HAP-1 (cell line): ENCODE measurements at regions not wholly inside any gene's neighbourhood (a gene's known extent, or its start where the extent isn't known, plus 50 kb on each side); places are given as distances from the start of the nearest gene placed in this dataset.

Experiments
- DNase-seq, 2 experiments: peaks; one replicate each; pipeline ENCODE4 v3.0.0-alpha.2; 2016 to 2020; ENCODE audit warnings: low spot score in 2 of 2
- H3K27me3 ChIP-seq: fragments of 250-450 bp; sonication (Bioruptor Pico); 2 replicates; pipeline ENCODE4 v1.5.1; 2020; ENCODE audit warnings: low read depth, mild to moderate bottlenecking, moderate library complexity
- H3K36me3 ChIP-seq: fragments of 250-450 bp; sonication (Bioruptor Pico); replicated peaks from 2 replicates; pipeline ENCODE4 v1.5.1; 2020; ENCODE audit warnings: mild to moderate bottlenecking
- H3K4me1 ChIP-seq: fragments of 250-450 bp; sonication (Bioruptor Pico); 2 replicates; pipeline ENCODE4 v1.5.1; 2020; ENCODE audit warnings: mild to moderate bottlenecking
- H3K4me3 ChIP-seq: fragments of 250-450 bp; sonication (Bioruptor Pico); 2 replicates; pipeline ENCODE4 v1.5.1; 2020; ENCODE audit warnings: mild to moderate bottlenecking, moderate library complexity
- H3K9me3 ChIP-seq: fragments of 250-450 bp; sonication (Bioruptor Pico); 2 replicates; pipeline ENCODE4 v1.5.1; 2020; ENCODE audit warnings: mild to moderate bottlenecking, moderate library complexity
- in situ Hi-C: fragments of 300-500 bp; cut with MboI; formaldehyde crosslinking; loops from 3 replicates; pipeline ENCODE4 v1.14.3; 2020; ENCODE audit warnings: low sequenced_read_pairs, inconsistent platforms, mixed read lengths

DNA sequence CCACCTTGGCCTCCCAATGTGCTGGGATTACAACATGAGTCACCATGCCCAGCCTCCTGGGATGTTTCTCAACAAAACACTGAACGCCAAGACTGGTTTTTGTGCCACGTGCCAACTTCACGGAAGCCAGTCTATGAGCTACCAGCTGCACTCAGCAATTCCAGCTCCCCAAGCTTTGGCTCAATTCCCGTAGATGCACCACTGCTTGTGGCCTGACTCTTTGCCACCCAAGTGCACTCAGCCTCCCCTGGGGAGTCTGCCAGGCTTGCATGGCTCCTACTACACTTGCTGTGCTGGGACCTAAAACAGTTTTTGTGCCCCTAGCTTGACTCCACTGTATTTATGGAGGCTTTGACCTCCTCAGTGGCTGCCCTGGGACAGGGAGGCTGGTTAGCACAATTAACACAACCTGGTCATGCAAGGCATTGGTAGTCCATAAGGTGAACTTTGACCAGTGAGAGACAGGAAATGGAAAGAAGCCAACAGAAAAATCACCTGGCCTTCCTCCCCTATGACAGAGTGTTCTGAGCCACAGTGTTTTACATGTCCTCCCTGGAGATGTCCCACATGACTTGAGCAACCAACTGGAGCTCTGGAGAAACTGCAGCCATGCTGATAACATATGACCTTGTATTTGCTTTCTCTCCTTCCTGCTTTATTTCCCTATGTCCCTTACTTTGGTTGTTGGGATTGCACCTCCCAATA, 1173.1 kb downstream of the UQCRFS1 start:
- no peaks in the 10 kb centered on the region for H3K36me3 ChIP-seq
- H3K4me3 ChIP-seq, result no peak overlapping the region
- no peak for DNase-seq
- in situ Hi-C loops, result no loop called here
- H3K9me3 ChIP-seq, result no peaks in the 10 kb centered on the region
- no peaks in the 10 kb centered on the region for H3K27me3 ChIP-seq
- no peaks in the 10 kb centered on the region for H3K4me1 ChIP-seq

DNA sequence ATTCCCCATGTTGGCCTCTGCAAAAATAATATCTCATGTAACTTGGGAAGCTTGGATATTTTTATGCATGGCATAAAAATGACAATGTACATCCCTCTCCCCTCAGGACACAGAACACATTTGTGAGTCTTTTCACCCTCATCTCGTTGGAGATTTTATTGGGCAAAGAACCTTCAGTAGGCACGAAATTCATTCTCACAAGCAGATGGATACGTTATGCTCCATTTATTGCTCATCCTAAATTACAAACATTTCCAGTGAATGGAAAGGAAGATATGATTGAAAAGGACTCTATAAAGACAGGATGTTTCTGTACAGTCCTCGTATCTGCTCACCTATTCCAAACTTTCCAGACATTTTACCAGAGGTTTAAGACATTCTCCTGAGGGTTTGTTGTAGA, 1175.8 kb downstream of the UQCRFS1 start:
- DNase-seq, result no peak
- H3K4me3 ChIP-seq, result no peak overlapping the region
- in situ Hi-C loops, result no loop called here
- no peaks in the 10 kb centered on the region for H3K27me3 ChIP-seq
- no peaks in the 10 kb centered on the region for H3K4me1 ChIP-seq
- H3K9me3 ChIP-seq, result no peaks in the 10 kb centered on the region
- no peaks in the 10 kb centered on the region for H3K36me3 ChIP-seq

DNA sequence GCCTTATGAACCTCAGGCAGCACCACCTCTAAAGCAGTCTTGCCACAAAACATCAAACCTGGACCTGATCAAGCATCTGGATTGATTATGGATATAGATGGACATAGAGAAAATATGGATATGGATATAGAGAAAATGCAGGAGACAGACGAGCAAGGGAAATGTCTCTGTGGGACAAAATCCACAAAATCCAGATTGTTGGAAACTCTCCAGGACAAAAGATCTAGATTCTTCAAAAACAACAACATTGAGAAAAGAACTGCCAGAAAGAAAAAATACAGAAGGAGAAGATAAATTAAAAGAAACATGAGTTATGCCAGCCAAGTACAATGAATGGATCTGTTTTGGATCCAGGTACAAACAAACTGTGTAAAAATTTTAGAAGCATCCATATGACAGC, 1176.5 kb downstream of the UQCRFS1 start:
- Histone ChIP-seq H3K4me1 (no peaks in the 10 kb centered on the region), H3K4me3 (no peak overlapping the region), H3K9me3 (no peaks in the 10 kb centered on the region), H3K27me3 (no peaks in the 10 kb centered on the region), H3K36me3 (no peaks in the 10 kb centered on the region)
- DNase-seq, result no peak
- in situ Hi-C loops, result no loop called here

DNA sequence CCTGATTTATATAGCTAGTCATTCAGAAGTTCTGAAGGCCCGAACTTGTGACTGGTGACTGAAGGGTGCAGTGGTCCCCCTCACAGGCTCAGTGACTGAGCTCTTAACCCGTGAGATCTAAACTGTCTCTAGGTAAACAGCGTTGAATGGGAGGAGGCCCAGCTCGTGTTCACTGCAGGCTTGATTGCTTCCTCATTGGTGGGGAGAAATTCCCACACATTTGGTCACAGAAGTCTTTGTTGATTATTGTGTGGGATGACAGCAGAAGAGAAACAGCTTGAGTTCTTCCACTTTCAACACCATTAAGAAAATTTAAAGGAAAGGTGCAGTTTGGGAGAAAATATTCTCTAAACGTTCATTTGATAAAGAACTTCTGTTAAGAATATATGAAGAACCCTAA, 1178.0 kb downstream of the UQCRFS1 start:
- no peaks in the 10 kb centered on the region for H3K4me1 ChIP-seq
- H3K9me3 ChIP-seq, result no peaks in the 10 kb centered on the region
- H3K36me3 ChIP-seq, result no peaks in the 10 kb centered on the region
- H3K4me3 ChIP-seq, result no peak overlapping the region
- in situ Hi-C loops, result no loop called here
- H3K27me3 ChIP-seq, result no peaks in the 10 kb centered on the region
- DNase-seq, result no peak

DNA sequence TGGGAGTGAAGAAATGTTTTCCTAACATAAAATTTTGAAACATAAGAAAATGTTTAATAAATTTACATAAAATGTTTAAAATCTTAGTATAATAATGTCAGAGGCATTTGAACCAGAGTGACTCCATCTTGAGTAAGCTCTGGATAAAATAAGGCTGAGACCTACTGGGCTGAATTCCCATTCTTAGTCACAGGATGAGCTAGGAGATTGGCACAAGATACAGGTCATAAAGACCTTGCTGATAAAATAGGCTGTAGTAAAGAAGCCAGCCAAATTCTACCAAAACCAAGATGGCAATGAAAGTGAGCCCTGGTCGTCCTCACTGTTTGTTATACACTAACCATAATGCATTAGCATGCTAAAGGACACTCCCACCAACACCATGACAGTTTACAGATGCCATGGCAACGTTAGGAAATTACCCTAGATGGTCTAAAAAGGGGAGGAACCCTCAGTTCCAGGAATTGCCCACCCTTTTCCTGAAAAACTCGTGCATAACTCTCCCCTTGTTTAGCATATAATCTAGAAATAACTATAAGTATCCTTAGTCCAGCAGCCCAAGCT, 1184.0 kb downstream of the UQCRFS1 start:
- DNase-seq, result no peak

DNA sequence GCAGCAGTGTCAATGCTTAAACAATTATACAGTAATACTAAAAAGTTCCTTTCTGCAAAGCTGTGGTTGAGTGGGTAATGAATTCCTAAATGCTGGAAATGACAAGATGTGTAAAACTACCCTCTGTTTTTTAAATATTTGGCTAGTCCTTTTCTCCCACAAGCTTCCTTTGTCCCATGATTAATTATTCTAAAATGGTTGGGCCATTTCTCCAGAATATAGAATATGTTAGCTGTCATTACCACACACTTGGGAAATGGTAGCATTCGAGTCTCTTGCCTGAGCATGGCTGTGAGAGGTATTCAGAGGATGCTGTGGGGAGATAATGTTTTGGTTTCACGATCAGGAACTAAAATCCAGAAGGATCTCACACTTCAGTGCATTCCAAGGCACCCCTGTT, 1185.8 kb downstream of the UQCRFS1 start:
- H3K4me3 ChIP-seq, result no peak overlapping the region
- no peaks in the 10 kb centered on the region for H3K4me1 ChIP-seq
- H3K27me3 ChIP-seq, result no peaks in the 10 kb centered on the region
- H3K9me3 ChIP-seq, result no peaks in the 10 kb centered on the region
- no peaks in the 10 kb centered on the region for H3K36me3 ChIP-seq
- in situ Hi-C loops, result no loop called here
- DNase-seq, result no peak

More for the DNA sequence above, 1184.0 kb downstream of the UQCRFS1 start:
- H3K27me3 ChIP-seq, result no peaks in the 10 kb centered on the region
- H3K4me1 ChIP-seq, result no peaks in the 10 kb centered on the region
- in situ Hi-C loops, result no loop called here
- no peak overlapping the region for H3K4me3 ChIP-seq
- H3K9me3 ChIP-seq, result no peaks in the 10 kb centered on the region
- H3K36me3 ChIP-seq, result no peaks in the 10 kb centered on the region

DNA sequence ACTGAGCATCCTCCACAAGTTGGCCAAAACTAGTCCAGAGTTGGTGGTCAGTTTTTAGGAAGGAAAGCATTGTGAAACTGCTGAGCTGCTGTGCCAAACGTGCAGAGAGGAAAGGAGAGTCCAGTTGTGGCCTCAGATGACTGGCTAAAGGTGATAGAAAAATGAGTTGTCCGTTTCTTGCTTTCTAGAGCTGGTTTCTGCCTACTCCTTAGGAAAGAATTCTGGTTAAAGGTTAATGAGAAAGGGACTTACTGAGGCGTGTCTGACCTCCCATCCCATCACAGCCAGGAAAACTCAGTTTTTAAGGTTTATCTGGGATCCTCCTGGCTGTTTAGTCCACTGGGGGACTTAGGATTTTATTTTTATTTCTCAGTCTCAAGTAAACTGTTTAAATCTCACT, 1186.3 kb downstream of the UQCRFS1 start:
- no peaks in the 10 kb centered on the region for H3K27me3 ChIP-seq
- in situ Hi-C loops, result no loop called here

DNA sequence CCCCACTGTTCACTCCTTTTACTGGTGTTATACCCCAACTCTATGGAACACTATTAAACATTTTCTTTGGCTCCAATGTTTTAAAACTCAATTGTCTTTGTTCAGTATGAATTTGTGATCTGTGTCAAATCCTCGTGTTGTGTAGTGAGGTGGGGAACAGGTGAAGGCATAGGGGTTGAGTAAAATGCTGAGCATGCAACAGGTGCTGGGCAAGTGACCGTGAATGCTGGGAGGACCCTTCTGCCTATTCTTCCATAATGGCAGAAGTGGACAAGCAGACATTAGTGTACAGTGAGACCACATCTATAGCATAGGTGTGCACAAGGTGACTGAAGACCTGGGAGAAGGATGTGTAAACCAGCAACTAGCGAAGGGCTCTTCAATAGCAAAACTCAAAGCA, 1188.0 kb downstream of the UQCRFS1 start:
- in situ Hi-C loops, result no loop called here

More for the DNA sequence above, 1186.3 kb downstream of the UQCRFS1 start:
- Histone ChIP-seq H3K4me1 (no peaks in the 10 kb centered on the region), H3K4me3 (no peak overlapping the region), H3K9me3 (no peaks in the 10 kb centered on the region), H3K36me3 (no peaks in the 10 kb centered on the region)
- DNase-seq, result no peak

DNA sequence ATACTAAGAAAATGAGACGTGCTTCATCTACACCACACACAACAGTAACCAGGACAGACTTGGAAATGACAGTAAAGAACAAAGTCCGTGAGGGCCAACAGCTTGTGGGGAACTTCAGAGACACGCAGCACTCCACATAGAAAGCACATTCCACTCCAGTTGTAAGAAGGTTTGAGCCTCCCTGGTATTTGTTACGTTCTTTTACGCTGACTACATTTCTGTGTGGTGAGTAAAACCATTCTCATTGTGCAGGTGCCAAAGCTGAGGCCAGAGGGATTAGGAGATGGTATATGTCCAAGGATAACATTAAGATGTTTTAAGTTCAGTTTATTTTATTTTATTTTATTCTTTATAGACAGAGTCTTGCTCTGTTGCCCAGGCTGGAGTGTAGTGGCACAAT, 1189.9 kb downstream of the UQCRFS1 start:
- no peaks in the 10 kb centered on the region for H3K27me3 ChIP-seq
- H3K9me3 ChIP-seq, result no peaks in the 10 kb centered on the region
- in situ Hi-C loops, result no loop called here
- H3K4me3 ChIP-seq, result no peak overlapping the region
- DNase-seq, result no peak
- H3K36me3 ChIP-seq, result no peaks in the 10 kb centered on the region
- H3K4me1 ChIP-seq, result no peaks in the 10 kb centered on the region

More for the DNA sequence above, 1188.0 kb downstream of the UQCRFS1 start:
- H3K4me3 ChIP-seq, result no peak overlapping the region
- H3K4me1 ChIP-seq, result no peaks in the 10 kb centered on the region
- no peak for DNase-seq
- H3K9me3 ChIP-seq, result no peaks in the 10 kb centered on the region
- H3K27me3 ChIP-seq, result no peaks in the 10 kb centered on the region
- no peaks in the 10 kb centered on the region for H3K36me3 ChIP-seq

DNA sequence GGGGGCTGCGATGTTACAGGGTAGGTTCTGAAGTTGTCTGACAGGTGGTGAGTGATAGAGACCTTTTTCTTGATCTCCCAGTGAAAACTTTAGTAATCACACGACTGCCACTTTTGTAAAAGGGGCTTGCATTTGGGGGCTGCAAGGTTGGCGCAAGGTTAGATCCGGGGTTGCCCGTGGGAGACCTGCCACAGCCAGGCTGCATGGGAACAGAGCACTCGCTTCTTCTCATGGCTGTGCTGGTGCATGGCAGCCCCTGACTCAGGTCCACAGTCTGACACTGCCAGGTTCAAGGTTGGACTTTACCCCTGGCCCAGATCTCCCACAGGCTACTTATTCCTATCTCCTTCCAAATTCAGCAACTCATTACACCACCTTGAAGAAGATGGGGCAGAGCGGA, 1190.4 kb downstream of the UQCRFS1 start:
- Histone ChIP-seq H3K27me3 (no peaks in the 10 kb centered on the region), H3K9me3 (no peaks in the 10 kb centered on the region), H3K4me3 (no peak overlapping the region), H3K36me3 (no peaks in the 10 kb centered on the region), H3K4me1 (no peaks in the 10 kb centered on the region)
- no peak for DNase-seq
- in situ Hi-C loops, result no loop called here

DNA sequence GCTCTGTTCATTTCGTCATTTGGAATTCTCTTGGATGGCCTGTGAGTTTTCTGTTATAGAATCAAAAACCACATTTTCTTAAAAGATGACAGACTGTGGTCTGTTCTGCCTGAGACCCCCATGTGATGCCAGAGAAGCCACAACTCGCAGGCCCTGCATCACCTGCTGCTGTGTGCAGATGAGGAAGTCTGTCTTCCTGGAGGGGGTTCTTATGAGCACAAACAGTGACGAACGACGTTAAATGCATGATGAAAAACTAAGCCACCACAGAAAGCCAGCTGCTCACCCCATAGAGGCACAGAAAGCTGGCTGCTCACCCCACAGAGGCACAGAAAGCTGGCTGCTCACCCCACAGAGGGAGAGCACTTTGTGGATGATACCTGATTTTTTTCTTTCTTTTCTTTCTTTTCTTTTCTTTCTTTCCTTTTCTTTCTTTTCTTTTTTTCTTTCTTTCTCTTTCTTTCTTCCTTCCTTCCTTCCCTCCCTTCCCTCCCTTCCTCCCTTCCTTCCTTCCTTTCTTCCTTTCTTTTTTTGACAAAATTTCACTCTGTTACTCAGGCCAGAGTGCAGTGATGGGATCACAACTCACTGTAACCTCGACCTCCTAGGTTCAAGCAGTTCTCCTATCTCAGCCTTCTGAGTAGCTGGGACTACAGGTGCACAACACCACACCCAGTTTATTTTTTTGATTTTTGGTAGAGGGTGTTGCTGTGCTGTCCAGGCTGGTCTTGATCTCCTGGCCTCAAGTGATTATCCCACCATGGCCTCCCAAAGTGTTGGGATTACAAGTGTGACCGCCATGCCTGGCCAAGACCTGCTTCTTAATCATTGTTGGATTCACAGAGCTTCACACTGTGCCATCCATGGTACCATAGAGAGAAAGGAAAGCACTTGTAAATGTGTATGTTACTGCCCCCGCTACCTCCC, 1191.4 kb downstream of the UQCRFS1 start:
- in situ Hi-C loops, result no loop called here
- H3K27me3 ChIP-seq, result no peaks in the 10 kb centered on the region
- DNase-seq, result no peak
- no peaks in the 10 kb centered on the region for H3K36me3 ChIP-seq
- H3K4me3 ChIP-seq, result no peak overlapping the region
- H3K4me1 ChIP-seq, result no peaks in the 10 kb centered on the region
- no peaks in the 10 kb centered on the region for H3K9me3 ChIP-seq

DNA sequence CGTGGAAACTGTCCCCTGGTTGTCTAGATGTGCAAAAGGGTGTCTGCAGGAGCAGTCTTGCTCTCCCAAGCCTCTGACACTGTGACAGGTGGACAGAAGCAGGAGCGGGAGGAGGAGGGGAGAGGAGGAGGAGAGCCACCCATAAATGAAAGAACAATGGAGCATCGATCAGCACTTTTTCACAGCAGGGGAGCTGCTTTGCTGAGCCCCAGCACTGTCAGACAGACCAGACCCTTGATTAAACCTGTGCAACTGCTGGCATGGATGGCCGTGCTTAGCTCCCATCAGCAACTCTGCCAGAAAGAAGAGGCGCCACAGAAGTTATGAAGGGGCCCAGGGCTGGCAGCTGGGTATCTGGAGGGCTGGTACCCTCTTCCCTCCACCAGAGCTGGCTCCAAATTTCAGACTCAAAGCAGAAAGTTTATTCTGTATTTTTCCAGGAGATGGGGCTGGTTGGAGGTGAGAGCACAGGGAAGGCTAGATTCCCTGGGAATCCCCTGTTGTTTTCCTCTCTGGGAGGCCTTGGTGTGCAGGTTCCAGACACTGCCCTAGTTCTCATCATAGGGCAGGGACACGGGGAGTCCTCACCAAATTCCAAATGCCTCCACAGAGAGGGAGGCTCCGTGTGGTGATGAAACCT, 1192.2 kb downstream of the UQCRFS1 start:
- no peak for DNase-seq
- in situ Hi-C loops, result no loop called here
- H3K27me3 ChIP-seq, result no peaks in the 10 kb centered on the region
- H3K4me1 ChIP-seq, result no peaks in the 10 kb centered on the region
- H3K9me3 ChIP-seq, result no peaks in the 10 kb centered on the region
- H3K4me3 ChIP-seq, result no peak overlapping the region
- H3K36me3 ChIP-seq, result no peaks in the 10 kb centered on the region

DNA sequence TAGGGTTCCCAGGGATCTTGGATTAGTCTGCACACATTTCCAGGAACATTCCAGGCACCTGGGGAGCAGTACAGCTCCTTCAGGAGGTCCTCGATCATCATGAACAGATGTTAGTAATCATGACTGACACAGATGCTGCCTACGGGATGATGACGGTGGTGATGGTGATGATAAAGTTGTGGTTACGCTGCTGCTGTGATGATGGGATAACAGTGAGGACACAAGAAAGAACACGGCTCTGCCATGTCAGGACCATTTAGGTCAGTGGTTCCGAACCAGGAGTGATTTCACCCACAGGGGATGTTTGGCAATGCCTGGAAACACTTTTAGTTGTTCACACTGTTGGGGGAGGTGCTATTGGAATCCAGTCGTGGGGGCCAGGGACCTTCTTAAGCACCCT, 1193.0 kb downstream of the UQCRFS1 start:
- H3K36me3 ChIP-seq, result no peaks in the 10 kb centered on the region
- no peak for DNase-seq
- in situ Hi-C loops, result no loop called here
- H3K4me3 ChIP-seq, result no peak overlapping the region
- H3K9me3 ChIP-seq, result no peaks in the 10 kb centered on the region
- no peaks in the 10 kb centered on the region for H3K27me3 ChIP-seq
- H3K4me1 ChIP-seq, result no peaks in the 10 kb centered on the region

DNA sequence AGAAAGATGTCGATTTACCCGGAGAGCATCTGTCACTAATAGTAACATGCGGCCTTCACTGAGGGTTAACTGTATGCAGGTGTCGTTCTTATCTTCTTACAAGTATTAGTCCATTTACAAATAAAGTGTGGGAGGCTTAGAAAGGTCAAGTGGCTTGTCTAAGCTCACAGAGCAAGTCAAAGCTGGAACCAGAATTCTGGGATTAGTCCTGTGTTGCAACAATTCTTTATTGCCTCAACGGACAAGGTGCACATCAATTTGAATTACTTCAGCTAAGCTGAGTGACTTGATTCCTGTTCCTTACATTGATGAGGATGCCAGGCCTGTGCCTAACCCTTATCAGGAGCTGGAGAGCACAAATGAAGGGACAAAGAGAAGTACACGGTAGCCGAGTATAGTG, 1193.6 kb downstream of the UQCRFS1 start:
- no peaks in the 10 kb centered on the region for H3K4me1 ChIP-seq
- H3K36me3 ChIP-seq, result no peaks in the 10 kb centered on the region
- DNase-seq, result no peak
- no peak overlapping the region for H3K4me3 ChIP-seq
- H3K27me3 ChIP-seq, result no peaks in the 10 kb centered on the region
- in situ Hi-C loops, result no loop called here
- no peaks in the 10 kb centered on the region for H3K9me3 ChIP-seq
